A673 (cell line): ENCODE measurements at regions not wholly inside any gene's neighbourhood (a gene's known extent, or its start where the extent isn't known, plus 50 kb on each side); places are given as distances from the start of the nearest gene placed in this dataset.

Experiments
- BruUV-seq: library from RNA; stranded (reverse); fragments of 400-500 nt; replicated peaks from 2 replicates; lab custom pipeline; 2021; lab: Mats Ljungman, UMichigan
- CTCF ChIA-PET: fragments of 300-600 bp; sonication (Branson Sonifier 250); formaldehyde crosslinking; loops from one replicate; lab custom pipeline; 2022; ENCODE audit warnings: antibody characterized with exemption; lab: Charles Lee
- POLR2A ChIA-PET: fragments of 300-600 bp; sonication (Branson Sonifier 250); formaldehyde crosslinking; loops from one replicate; lab custom pipeline; 2022; ENCODE audit warnings: antibody characterized with exemption; ENCODE audit not compliant: low non-redundant PET; lab: Charles Lee
- DNase-seq: peaks from one replicate; pipeline ENCODE4 v3.0.0-alpha.2; 2015; ENCODE audit warnings: low spot score
- H3K27ac ChIP-seq: fragments of 200-600 bp; sonication (generic); 2 replicates; pipeline ENCODE4 v1.5.1; 2016; ENCODE audit warnings: mixed run types, low read depth, mild to moderate bottlenecking, mixed read lengths, antibody characterized with exemption, low read length; ENCODE audit not compliant: poor library complexity, severe bottlenecking
- H3K27me3 ChIP-seq: fragments of 200-600 bp; sonication (generic); replicated peaks from 2 replicates; pipeline ENCODE4 v1.6.1; 2017; ENCODE audit warnings: mixed run types, low read depth, mild to moderate bottlenecking, mixed read lengths, antibody characterized with exemption, low read length; ENCODE audit not compliant: insufficient read depth, poor library complexity
- H3K36me3 ChIP-seq: fragments of 200-600 bp; sonication (generic); 2 replicates; pipeline ENCODE4 v1.6.1; 2016; ENCODE audit warnings: mixed run types, mild to moderate bottlenecking, mixed read lengths, antibody characterized with exemption, low read length; ENCODE audit not compliant: insufficient read depth, poor library complexity, severe bottlenecking
- H3K4me1 ChIP-seq: fragments of 200-600 bp; sonication (generic); 2 replicates; pipeline ENCODE4 v1.6.1; 2017; ENCODE audit warnings: mixed run types, mild to moderate bottlenecking, mixed read lengths, antibody characterized with exemption, low read length; ENCODE audit not compliant: insufficient read depth, poor library complexity, severe bottlenecking
- H3K4me3 ChIP-seq: fragments of 200-600 bp; sonication (generic); 2 replicates; pipeline ENCODE4 v1.5.1; 2016; ENCODE audit warnings: low read depth, mixed run types, mild to moderate bottlenecking, mixed read lengths, low read length; ENCODE audit not compliant: poor library complexity, severe bottlenecking
- H3K9me3 ChIP-seq: fragments of 200-600 bp; sonication (generic); 2 replicates; pipeline ENCODE4 v1.6.1; 2016; ENCODE audit warnings: mixed run types, low read depth, mild to moderate bottlenecking, mixed read lengths, antibody characterized with exemption, low read length; ENCODE audit not compliant: poor library complexity, severe bottlenecking
- EZH2 ChIP-seq: fragments of 200-600 bp; sonication (generic); IDR thresholded peaks from 2 replicates; pipeline ENCODE4 v1.6.1; 2017; ENCODE audit warnings: borderline replicate concordance, low read depth, mild to moderate bottlenecking, mixed read lengths, antibody characterized with exemption, low read length; ENCODE audit not compliant: poor library complexity, severe bottlenecking
- intact Hi-C: fragments of 100-400 bp; cut with micrococcal nuclease; formaldehyde crosslinking; loops from one replicate; pipeline ENCODE4 v1.10.0; 2022; ENCODE audit not compliant: unreplicated experiment
- TF ChIP-seq, protein P1 (sequence below): fragments of 300-800, 200-600 bp; sonication (generic); conservative IDR thresholded peaks from 2 replicates; pipeline ENCODE4 v1.5.1; 2017; ENCODE audit warnings: low read depth, mild to moderate bottlenecking, antibody characterized with exemption, low read length, moderate library complexity, mixed read lengths

DNA sequence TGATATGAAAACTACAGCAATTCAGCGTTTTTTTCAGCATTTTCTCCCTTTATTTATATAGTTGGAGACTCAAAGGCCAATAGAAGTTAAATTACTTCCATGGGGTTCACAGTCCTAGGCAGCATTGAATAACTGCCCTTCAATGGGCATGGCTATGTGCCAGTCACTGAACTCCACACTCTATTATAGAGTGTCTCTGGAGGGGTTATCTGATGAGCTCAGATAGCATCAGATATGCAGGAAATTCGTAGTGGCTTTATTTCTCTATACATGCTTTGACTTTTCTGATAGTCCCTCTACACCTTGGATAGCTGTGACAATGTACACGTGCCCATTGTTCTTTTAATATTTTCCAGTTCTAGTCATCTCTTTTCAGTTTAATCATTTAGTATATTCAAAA is 396.9 kb upstream of the CBLB start:
- Histone ChIP-seq H3K27ac (no peak overlapping the region), H3K36me3 (no peaks in the 10 kb centered on the region), H3K4me3 (no peak overlapping the region), H3K4me1 (no peaks in the 10 kb centered on the region), H3K27me3 (no peaks in the 10 kb centered on the region), H3K9me3 (no peaks in the 10 kb centered on the region)
- intact Hi-C loops = no loop called here
- DNase-seq = no peak
- TF ChIP-seq, protein P1, sequence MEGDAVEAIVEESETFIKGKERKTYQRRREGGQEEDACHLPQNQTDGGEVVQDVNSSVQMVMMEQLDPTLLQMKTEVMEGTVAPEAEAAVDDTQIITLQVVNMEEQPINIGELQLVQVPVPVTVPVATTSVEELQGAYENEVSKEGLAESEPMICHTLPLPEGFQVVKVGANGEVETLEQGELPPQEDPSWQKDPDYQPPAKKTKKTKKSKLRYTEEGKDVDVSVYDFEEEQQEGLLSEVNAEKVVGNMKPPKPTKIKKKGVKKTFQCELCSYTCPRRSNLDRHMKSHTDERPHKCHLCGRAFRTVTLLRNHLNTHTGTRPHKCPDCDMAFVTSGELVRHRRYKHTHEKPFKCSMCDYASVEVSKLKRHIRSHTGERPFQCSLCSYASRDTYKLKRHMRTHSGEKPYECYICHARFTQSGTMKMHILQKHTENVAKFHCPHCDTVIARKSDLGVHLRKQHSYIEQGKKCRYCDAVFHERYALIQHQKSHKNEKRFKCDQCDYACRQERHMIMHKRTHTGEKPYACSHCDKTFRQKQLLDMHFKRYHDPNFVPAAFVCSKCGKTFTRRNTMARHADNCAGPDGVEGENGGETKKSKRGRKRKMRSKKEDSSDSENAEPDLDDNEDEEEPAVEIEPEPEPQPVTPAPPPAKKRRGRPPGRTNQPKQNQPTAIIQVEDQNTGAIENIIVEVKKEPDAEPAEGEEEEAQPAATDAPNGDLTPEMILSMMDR = no peak
- no peak for TF ChIP-seq EZH2
- ChIA-PET CTCF (no interaction called here), POLR2A (interaction anchor here (0.7 kb wide), 1 partner anchor 51 kb away, joined by 4 read pairs; no protein-coding TSS in a partner anchor)
- BruUV-seq = no TSS peak

DNA sequence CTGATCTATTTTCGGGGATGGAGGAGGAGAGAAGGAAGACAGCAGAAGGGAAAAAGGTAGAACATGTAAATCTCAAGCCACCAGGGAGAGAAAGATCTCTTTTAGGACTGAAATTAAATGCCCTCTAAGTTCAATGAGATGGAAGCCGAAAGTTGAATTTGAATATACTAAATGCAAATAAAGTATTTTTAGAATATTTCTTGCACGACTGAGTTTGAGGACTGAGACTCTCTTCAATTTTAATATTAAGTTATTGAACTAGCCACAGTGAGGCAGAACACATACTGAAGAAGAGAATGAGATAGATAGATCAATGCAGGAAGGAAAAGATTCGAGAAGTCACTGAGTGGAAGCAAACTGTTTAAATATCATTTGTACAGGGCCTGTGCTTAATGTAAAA is 399.9 kb upstream of the CBLB start:
- DNase-seq = no peak
- no peak overlapping the region for H3K27ac ChIP-seq
- ChIA-PET POLR2A (no interaction called here), CTCF (no interaction called here)
- H3K27me3 ChIP-seq = no peaks in the 10 kb centered on the region
- no peaks in the 10 kb centered on the region for H3K9me3 ChIP-seq
- H3K36me3 ChIP-seq = no peaks in the 10 kb centered on the region
- intact Hi-C loops = no loop called here
- BruUV-seq = no TSS peak
- H3K4me1 ChIP-seq = no peaks in the 10 kb centered on the region
- no peak for TF ChIP-seq EZH2
- TF ChIP-seq, protein P1 = no peak
- H3K4me3 ChIP-seq = no peak overlapping the region

DNA sequence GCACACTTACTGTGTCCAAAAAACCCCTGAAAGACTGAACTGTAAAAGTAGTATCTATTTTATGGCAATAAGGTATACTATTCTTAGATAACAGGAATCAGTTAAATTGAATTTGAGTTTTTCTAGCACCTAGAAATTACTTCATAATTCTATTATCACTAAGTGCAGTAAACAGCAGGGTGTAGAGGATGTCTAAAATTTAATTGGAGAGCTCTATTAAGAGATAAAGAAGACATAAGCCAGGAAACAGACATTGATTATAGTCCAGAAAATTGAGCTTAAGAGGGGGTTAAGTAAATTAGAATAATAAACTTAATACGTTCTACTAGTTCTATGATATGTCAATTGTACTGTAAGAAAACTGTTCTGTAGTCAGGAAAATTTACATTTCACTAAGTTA is 403.5 kb upstream of the CBLB start:
- no TSS peak for BruUV-seq
- Histone ChIP-seq H3K9me3 (no peaks in the 10 kb centered on the region), H3K36me3 (no peaks in the 10 kb centered on the region), H3K4me3 (no peak overlapping the region), H3K4me1 (no peaks in the 10 kb centered on the region), H3K27me3 (no peaks in the 10 kb centered on the region), H3K27ac (no peak overlapping the region)
- TF ChIP-seq, protein P1 = no peak
- no peak for TF ChIP-seq EZH2
- ChIA-PET POLR2A (no interaction called here), CTCF (no interaction called here)
- intact Hi-C loops = no loop called here
- DNase-seq = peak; percentile 22
